A673 (cell line): ENCODE measurements at regions not wholly inside any gene's neighbourhood (a gene's known extent, or its start where the extent isn't known, plus 50 kb on each side); places are given as distances from the start of the nearest gene placed in this dataset.

Source experiments
- BruUV-seq: library from RNA; stranded (reverse); fragments of 400-500 nt; replicated peaks from 2 replicates; lab custom pipeline; 2021; lab: Mats Ljungman, UMichigan
- CTCF ChIA-PET: fragments of 300-600 bp; sonication (Branson Sonifier 250); formaldehyde crosslinking; loops from one replicate; lab custom pipeline; 2022; ENCODE audit warnings: antibody characterized with exemption; lab: Charles Lee
- POLR2A ChIA-PET: fragments of 300-600 bp; sonication (Branson Sonifier 250); formaldehyde crosslinking; loops from one replicate; lab custom pipeline; 2022; ENCODE audit warnings: antibody characterized with exemption; ENCODE audit not compliant: low non-redundant PET; lab: Charles Lee
- DNase-seq: peaks from one replicate; pipeline ENCODE4 v3.0.0-alpha.2; 2015; ENCODE audit warnings: low spot score
- H3K27ac ChIP-seq: fragments of 200-600 bp; sonication (generic); 2 replicates; pipeline ENCODE4 v1.5.1; 2016; ENCODE audit warnings: mixed run types, low read depth, mild to moderate bottlenecking, mixed read lengths, antibody characterized with exemption, low read length; ENCODE audit not compliant: poor library complexity, severe bottlenecking
- H3K27me3 ChIP-seq: fragments of 200-600 bp; sonication (generic); replicated peaks from 2 replicates; pipeline ENCODE4 v1.6.1; 2017; ENCODE audit warnings: mixed run types, low read depth, mild to moderate bottlenecking, mixed read lengths, antibody characterized with exemption, low read length; ENCODE audit not compliant: insufficient read depth, poor library complexity
- H3K36me3 ChIP-seq: fragments of 200-600 bp; sonication (generic); 2 replicates; pipeline ENCODE4 v1.6.1; 2016; ENCODE audit warnings: mixed run types, mild to moderate bottlenecking, mixed read lengths, antibody characterized with exemption, low read length; ENCODE audit not compliant: insufficient read depth, poor library complexity, severe bottlenecking
- H3K4me1 ChIP-seq: fragments of 200-600 bp; sonication (generic); 2 replicates; pipeline ENCODE4 v1.6.1; 2017; ENCODE audit warnings: mixed run types, mild to moderate bottlenecking, mixed read lengths, antibody characterized with exemption, low read length; ENCODE audit not compliant: insufficient read depth, poor library complexity, severe bottlenecking
- H3K4me3 ChIP-seq: fragments of 200-600 bp; sonication (generic); 2 replicates; pipeline ENCODE4 v1.5.1; 2016; ENCODE audit warnings: low read depth, mixed run types, mild to moderate bottlenecking, mixed read lengths, low read length; ENCODE audit not compliant: poor library complexity, severe bottlenecking
- H3K9me3 ChIP-seq: fragments of 200-600 bp; sonication (generic); 2 replicates; pipeline ENCODE4 v1.6.1; 2016; ENCODE audit warnings: mixed run types, low read depth, mild to moderate bottlenecking, mixed read lengths, antibody characterized with exemption, low read length; ENCODE audit not compliant: poor library complexity, severe bottlenecking
- CTCF ChIP-seq: fragments of 300-800, 200-600 bp; sonication (generic); conservative IDR thresholded peaks from 2 replicates; pipeline ENCODE4 v1.5.1; 2017; ENCODE audit warnings: low read depth, mild to moderate bottlenecking, antibody characterized with exemption, low read length, moderate library complexity, mixed read lengths
- EZH2 ChIP-seq: fragments of 200-600 bp; sonication (generic); IDR thresholded peaks from 2 replicates; pipeline ENCODE4 v1.6.1; 2017; ENCODE audit warnings: borderline replicate concordance, low read depth, mild to moderate bottlenecking, mixed read lengths, antibody characterized with exemption, low read length; ENCODE audit not compliant: poor library complexity, severe bottlenecking
- intact Hi-C: fragments of 100-400 bp; cut with micrococcal nuclease; formaldehyde crosslinking; loops from one replicate; pipeline ENCODE4 v1.10.0; 2022; ENCODE audit not compliant: unreplicated experiment

GRCh38 chr6:84816741-84817140 is 52.3 kb upstream of the TBX18 start:
- DNase-seq = no peak
- H3K27me3 ChIP-seq = no peaks in the 10 kb centered on the region
- no peak overlapping the region for H3K27ac ChIP-seq
- intact Hi-C loops = no loop called here
- no peaks in the 10 kb centered on the region for H3K36me3 ChIP-seq
- H3K4me3 ChIP-seq = no peak overlapping the region
- no peak for TF ChIP-seq CTCF
- no peak for TF ChIP-seq EZH2
- no peaks in the 10 kb centered on the region for H3K4me1 ChIP-seq
- ChIA-PET POLR2A (no interaction called here), CTCF (no interaction called here)
- no TSS peak for BruUV-seq
- H3K9me3 ChIP-seq = no peaks in the 10 kb centered on the region

- H3K4me3 ChIP-seq = no peak overlapping the region
- H3K27ac ChIP-seq = no peak overlapping the region
- no peaks in the 10 kb centered on the region for H3K27me3 ChIP-seq
- CTCF ChIA-PET = no interaction called here
- intact Hi-C loops = no loop called here
- no peak for TF ChIP-seq CTCF
- no peaks in the 10 kb centered on the region for H3K4me1 ChIP-seq
- POLR2A ChIA-PET = no interaction called here
- H3K36me3 ChIP-seq = no peaks in the 10 kb centered on the region
- no peaks in the 10 kb centered on the region for H3K9me3 ChIP-seq
- DNase-seq = no peak
- no TSS peak for BruUV-seq
These were observed 51.7 kb upstream of the TBX18 start for GRCh38 chr6:84815896-84816735.
